NB4 (cell line): ENCODE measurements at regions not wholly inside any gene's neighbourhood (a gene's known extent, or its start where the extent isn't known, plus 50 kb on each side); places are given as distances from the start of the nearest gene placed in this dataset.

ENCODE experiments used
- DNase-seq: peaks from one replicate; pipeline ENCODE4 v3.0.0; 2010; ENCODE audit warnings: low read depth
- H3K4me3 ChIP-seq: one replicate; pipeline ENCODE4 v1.5.1; 2011; ENCODE audit warnings: mild to moderate bottlenecking, low read depth, low read length, moderate library complexity
- MYC ChIP-seq: IDR thresholded peaks from 2 replicates; pipeline ENCODE4 v1.6.1; 2011; ENCODE audit warnings: low read depth, low read length
- POLR2A ChIP-seq: IDR thresholded peaks from 2 replicates; pipeline ENCODE4 v1.6.1; 2011; ENCODE audit warnings: mild to moderate bottlenecking; ENCODE audit not compliant: insufficient read length; ENCODE audit errors: extremely low read depth
- TF ChIP-seq, protein P1 (sequence below): IDR thresholded peaks from 2 replicates; pipeline ENCODE4 v1.6.1; 2011; ENCODE audit warnings: low read depth, low read length
- TF ChIP-seq, protein P2 (sequence below): IDR thresholded peaks from one replicate; pipeline ENCODE4 v1.5.1; 2012; ENCODE audit warnings: low read depth, low read length

DNA sequence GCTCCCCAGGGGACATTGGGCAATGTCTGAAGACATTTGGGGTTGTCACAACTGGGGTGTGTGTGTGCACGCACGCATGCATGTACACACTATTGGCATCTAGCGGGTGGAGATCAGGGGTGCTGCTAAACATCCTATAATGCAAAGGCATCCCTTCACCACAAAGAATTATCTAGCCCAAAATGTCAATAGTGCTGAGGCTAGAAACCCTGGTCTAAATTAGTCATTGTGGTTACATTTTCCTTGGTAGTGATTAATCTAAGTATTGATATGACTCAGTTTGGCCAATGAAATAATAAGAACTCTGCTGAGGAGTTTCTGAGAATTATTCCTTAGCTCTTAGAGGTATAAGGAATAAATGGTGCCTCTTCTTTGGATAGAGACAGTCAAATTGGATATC lies 200.2 kb downstream of the CLCN4 start:
- H3K4me3 ChIP-seq = no peak overlapping the region
- no peak for DNase-seq
- TF ChIP-seq, protein P1, sequence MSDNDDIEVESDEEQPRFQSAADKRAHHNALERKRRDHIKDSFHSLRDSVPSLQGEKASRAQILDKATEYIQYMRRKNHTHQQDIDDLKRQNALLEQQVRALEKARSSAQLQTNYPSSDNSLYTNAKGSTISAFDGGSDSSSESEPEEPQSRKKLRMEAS = no peak
- TF ChIP-seq POLR2A (no peak), MYC (no peak)
- TF ChIP-seq, protein P2, sequence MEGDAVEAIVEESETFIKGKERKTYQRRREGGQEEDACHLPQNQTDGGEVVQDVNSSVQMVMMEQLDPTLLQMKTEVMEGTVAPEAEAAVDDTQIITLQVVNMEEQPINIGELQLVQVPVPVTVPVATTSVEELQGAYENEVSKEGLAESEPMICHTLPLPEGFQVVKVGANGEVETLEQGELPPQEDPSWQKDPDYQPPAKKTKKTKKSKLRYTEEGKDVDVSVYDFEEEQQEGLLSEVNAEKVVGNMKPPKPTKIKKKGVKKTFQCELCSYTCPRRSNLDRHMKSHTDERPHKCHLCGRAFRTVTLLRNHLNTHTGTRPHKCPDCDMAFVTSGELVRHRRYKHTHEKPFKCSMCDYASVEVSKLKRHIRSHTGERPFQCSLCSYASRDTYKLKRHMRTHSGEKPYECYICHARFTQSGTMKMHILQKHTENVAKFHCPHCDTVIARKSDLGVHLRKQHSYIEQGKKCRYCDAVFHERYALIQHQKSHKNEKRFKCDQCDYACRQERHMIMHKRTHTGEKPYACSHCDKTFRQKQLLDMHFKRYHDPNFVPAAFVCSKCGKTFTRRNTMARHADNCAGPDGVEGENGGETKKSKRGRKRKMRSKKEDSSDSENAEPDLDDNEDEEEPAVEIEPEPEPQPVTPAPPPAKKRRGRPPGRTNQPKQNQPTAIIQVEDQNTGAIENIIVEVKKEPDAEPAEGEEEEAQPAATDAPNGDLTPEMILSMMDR = no peak

DNA sequence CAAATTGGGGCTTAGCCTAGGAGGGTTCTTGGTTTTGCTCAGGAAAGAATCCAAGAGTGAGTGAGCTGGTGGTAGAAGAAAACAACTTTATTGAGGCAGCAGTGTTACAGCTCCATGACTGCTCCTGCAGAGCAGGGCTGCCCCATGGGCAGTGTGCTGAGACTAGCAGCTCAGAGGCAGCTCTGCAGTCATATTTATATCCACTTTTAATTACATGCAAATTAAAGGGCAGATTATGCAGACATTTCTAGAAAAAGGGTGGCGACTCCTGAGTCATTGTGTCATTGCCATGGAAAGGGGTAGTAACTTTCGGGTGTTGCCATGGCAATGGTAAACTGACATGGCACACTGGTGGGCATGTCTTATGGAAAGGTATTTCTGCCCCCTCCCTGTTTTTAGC lies 202.2 kb downstream of the CLCN4 start:
- H3K4me3 ChIP-seq = no peak overlapping the region

DNA sequence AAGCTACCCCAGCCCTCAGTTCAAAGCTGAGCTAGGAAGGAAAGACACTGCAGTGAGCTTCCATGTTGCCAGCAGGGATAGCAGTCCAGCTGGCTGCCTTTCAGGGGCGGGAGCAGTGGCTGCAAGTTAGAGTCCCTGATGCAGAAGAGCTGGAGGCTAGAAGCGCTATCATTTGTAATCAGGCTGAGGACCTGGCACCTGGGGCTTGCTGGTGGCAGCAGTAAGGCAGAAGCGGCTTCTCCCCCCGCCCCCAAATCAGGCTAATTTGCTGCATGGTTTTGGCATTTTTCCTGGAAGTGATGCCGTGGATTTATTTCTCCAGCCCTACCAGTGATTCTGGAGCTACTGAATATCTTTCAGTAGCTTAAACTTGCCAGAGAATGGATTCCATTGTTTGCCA lies 203.3 kb downstream of the CLCN4 start:
- H3K4me3 ChIP-seq = no peak overlapping the region
- DNase-seq = no peak
- TF ChIP-seq, protein P2 = no peak
- TF ChIP-seq POLR2A (no peak), MYC (no peak)
- TF ChIP-seq, protein P1 = no peak

More for the DNA sequence above, 202.2 kb downstream of the CLCN4 start:
- DNase-seq = no peak
- no peak for TF ChIP-seq POLR2A
- TF ChIP-seq, protein P2 = no peak
- TF ChIP-seq, protein P1 = no peak
- TF ChIP-seq MYC = no peak

DNA sequence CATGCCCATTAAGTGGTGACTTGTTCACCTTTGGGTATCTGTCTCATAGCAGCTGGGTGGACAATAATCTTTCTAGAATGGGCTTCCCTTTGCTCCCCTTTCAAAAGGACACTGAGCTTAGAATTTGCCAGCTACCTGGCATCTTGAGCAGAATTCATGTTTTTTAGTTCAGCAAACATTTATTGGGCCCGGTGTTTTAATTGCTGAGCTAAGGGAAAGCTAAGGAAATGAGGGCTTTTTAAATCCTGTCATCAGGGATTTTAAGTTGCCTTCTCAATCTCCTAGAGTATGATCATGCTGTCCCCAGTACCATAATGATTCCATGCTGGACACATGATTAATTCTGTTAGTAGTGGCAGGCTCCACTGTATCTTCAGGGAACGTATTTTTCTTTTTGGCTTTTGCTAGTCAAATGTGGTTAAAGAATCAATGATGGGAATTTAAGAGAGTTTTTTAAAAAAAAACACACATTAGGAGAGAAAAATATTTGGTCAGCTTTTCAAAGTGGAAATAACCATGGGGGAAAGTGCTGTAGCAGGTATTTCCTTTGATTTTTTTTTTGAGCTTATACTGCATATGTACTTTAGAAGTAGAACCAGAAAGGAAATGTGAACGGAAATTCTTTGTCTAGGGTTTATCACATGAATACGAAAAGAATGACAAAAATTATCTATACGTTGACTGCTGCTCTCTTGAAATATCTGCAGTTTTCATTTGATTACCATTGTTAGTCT lies 208.9 kb downstream of the CLCN4 start:
- no peak for DNase-seq
- TF ChIP-seq, protein P2 = no peak
- TF ChIP-seq POLR2A (no peak), MYC (no peak)
- TF ChIP-seq, protein P1 = no peak
- H3K4me3 ChIP-seq = no peak overlapping the region

DNA sequence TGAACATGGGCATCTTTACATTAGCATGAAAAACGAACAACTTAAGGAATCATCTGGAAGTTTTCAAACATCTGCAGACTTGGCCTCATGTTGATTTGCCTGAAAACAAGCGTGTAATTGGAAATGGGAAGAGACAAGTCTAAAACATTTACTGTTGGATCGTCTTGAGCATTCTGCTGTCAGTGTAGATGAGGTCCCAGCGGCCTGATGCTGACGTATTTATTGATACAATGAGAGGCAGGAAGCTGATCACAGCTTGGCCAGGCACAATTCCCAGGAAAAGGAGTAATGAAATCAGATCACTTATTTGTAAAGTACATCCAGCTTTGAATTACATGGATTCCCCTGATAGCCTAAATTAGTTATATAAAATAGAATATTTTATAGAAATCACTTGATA lies 210.6 kb downstream of the CLCN4 start:
- DNase-seq = no peak
- TF ChIP-seq POLR2A (no peak), MYC (no peak)
- TF ChIP-seq, protein P2 = no peak
- TF ChIP-seq, protein P1 = no peak
- no peak overlapping the region for H3K4me3 ChIP-seq
